ENCODE measurements at regions not wholly inside any gene's neighbourhood (a gene's known extent, or its start where the extent isn't known, plus 50 kb on each side); places are given as distances from the start of the nearest gene placed in this dataset.

GRCh38 chr13:37382146-37382545 is 216.4 kb downstream of the POSTN start:
- TF ChIP-seq CTCF (conservative IDR thresholded peaks at IDR 0.05; ENCODE audit: control insufficient read depth, insufficient read depth, low read depth, low read length), result no peak
- no peak overlapping the region for H3K4me3 ChIP-seq (ENCODE audit: control insufficient read depth, low read depth, low read length)
- DNase-seq (ENCODE audit: low read depth), result no peak

- DNase-seq (ENCODE audit: low read depth), result peak; percentile 31
- TF ChIP-seq CTCF (conservative IDR thresholded peaks at IDR 0.05; ENCODE audit: control insufficient read depth, insufficient read depth, low read depth, low read length), result no peak
- H3K4me3 ChIP-seq (ENCODE audit: control insufficient read depth, low read depth, low read length), result no peak overlapping the region
These were observed 217.1 kb downstream of the POSTN start for GRCh38 chr13:37381502-37381901.

GRCh38 chr13:37379841-37380240 is 218.7 kb downstream of the POSTN start:
- no peak for DNase-seq (ENCODE audit: low read depth)
- no peak for TF ChIP-seq CTCF (conservative IDR thresholded peaks at IDR 0.05; ENCODE audit: control insufficient read depth, insufficient read depth, low read depth, low read length)
- no peak overlapping the region for H3K4me3 ChIP-seq (ENCODE audit: control insufficient read depth, low read depth, low read length)

- TF ChIP-seq CTCF (conservative IDR thresholded peaks at IDR 0.05; ENCODE audit: control insufficient read depth, insufficient read depth, low read depth, low read length), result no peak
- DNase-seq (ENCODE audit: low read depth), result peak; percentile 24
- no peak overlapping the region for H3K4me3 ChIP-seq (ENCODE audit: control insufficient read depth, low read depth, low read length)
These were observed 222.8 kb downstream of the POSTN start for GRCh38 chr13:37375724-37376123.

GRCh38 chr13:37375071-37375470 is 223.5 kb downstream of the POSTN start:
- no peak overlapping the region for H3K4me3 ChIP-seq (ENCODE audit: control insufficient read depth, low read depth, low read length)
- no peak for DNase-seq (ENCODE audit: low read depth)
- TF ChIP-seq CTCF (conservative IDR thresholded peaks at IDR 0.05; ENCODE audit: control insufficient read depth, insufficient read depth, low read depth, low read length), result no peak

GRCh38 chr13:37369616-37370015 is 229.0 kb downstream of the POSTN start:
- DNase-seq (ENCODE audit: low read depth), result peak; percentile 41
- H3K4me3 ChIP-seq (ENCODE audit: control insufficient read depth, low read depth, low read length), result no peak overlapping the region
- TF ChIP-seq CTCF (conservative IDR thresholded peaks at IDR 0.05; ENCODE audit: control insufficient read depth, insufficient read depth, low read depth, low read length), result no peak

GRCh38 chr13:37368501-37368900 is 230.1 kb downstream of the POSTN start:
- DNase-seq (ENCODE audit: low read depth), result no peak
- no peak for TF ChIP-seq CTCF (conservative IDR thresholded peaks at IDR 0.05; ENCODE audit: control insufficient read depth, insufficient read depth, low read depth, low read length)
- no peak overlapping the region for H3K4me3 ChIP-seq (ENCODE audit: control insufficient read depth, low read depth, low read length)

Measured in fibroblast of mammary gland (primary cell).